ENCODE measurements at regions not wholly inside any gene's neighbourhood (a gene's known extent, or its start where the extent isn't known, plus 50 kb on each side); places are given as distances from the start of the nearest gene placed in this dataset.

GRCh38 chrX:42434458-42435166, 343.4 kb downstream of the PPP1R2C start:
- TF ChIP-seq ZFX (IDR thresholded peaks at IDR 0.05) = no peak
- TF ChIP-seq, protein P1, sequence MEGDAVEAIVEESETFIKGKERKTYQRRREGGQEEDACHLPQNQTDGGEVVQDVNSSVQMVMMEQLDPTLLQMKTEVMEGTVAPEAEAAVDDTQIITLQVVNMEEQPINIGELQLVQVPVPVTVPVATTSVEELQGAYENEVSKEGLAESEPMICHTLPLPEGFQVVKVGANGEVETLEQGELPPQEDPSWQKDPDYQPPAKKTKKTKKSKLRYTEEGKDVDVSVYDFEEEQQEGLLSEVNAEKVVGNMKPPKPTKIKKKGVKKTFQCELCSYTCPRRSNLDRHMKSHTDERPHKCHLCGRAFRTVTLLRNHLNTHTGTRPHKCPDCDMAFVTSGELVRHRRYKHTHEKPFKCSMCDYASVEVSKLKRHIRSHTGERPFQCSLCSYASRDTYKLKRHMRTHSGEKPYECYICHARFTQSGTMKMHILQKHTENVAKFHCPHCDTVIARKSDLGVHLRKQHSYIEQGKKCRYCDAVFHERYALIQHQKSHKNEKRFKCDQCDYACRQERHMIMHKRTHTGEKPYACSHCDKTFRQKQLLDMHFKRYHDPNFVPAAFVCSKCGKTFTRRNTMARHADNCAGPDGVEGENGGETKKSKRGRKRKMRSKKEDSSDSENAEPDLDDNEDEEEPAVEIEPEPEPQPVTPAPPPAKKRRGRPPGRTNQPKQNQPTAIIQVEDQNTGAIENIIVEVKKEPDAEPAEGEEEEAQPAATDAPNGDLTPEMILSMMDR (conservative IDR thresholded peaks at IDR 0.05) = no peak
- H3K27ac ChIP-seq = no peak overlapping the region

DNA sequence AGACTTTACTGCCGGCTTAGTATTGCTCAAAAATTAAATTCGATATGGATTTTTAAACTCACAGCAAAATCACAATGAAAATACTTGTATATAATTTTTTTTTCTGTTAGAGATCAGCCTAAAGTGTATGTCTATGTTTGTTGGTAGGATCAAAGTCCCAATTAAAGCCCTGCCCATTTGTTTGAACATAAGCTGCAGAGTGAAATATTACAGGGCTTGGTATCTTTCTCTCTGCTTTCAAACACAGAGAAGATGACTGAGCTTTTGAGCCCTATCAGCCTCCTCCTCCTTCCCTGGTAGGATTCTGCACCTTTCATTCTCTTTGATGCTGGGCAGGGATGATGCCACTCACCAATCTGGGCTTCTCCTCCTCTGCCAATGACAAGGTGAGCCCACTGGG, 345.4 kb downstream of the PPP1R2C start:
- TF ChIP-seq, protein P1 (conservative IDR thresholded peaks at IDR 0.05) = no peak
- TF ChIP-seq ZFX (IDR thresholded peaks at IDR 0.05) = no peak
- no peak overlapping the region for H3K27ac ChIP-seq

DNA sequence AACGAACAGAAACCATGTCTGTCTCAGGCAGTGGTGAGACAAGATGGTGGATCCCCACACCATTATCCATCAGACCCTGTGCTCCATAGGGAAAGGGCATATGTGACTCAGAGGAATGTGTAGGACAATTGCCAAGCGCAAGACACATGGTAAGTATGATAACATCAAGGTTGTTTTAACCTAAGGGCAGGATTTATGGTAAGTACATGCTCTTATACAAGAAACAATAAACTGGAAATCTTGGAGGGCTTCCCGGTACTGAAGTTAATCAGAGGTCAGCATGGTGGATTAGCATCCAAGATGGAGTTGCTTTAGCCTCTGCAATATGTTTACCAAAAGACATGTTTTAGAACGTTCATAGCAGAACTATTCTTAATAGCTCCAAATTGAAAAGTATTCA, 355.0 kb downstream of the PPP1R2C start:
- no peak for TF ChIP-seq ZFX (IDR thresholded peaks at IDR 0.05)
- TF ChIP-seq, protein P1 (conservative IDR thresholded peaks at IDR 0.05) = no peak
- no peak overlapping the region for H3K27ac ChIP-seq

DNA sequence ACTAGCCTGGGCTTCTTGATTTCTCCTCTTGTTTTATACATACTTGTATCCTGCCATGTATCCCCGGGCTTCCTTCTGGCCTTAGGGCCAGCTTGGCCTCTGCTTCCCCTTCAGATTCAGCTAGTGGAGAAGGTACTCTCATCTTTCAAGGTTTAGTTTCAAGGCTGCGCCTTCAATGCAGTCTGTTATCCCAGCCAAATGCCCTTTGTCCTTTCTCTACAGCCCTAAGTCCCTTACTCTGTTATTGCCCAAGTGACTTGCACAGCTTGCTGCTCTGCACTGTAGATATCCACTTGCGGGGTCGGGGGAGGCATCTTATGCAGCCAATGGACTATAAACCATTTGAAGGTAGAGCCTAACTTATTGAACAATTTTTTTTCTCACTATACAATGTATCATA, 357.5 kb downstream of the PPP1R2C start:
- no peak for TF ChIP-seq ZFX (IDR thresholded peaks at IDR 0.05)
- TF ChIP-seq, protein P1 (conservative IDR thresholded peaks at IDR 0.05) = no peak
- H3K27ac ChIP-seq = no peak overlapping the region

GRCh38 chrX:42415636-42416035, 362.3 kb downstream of the PPP1R2C start:
- TF ChIP-seq, protein P1 (conservative IDR thresholded peaks at IDR 0.05) = no peak
- TF ChIP-seq ZFX (IDR thresholded peaks at IDR 0.05) = no peak
- H3K27ac ChIP-seq = no peak overlapping the region

DNA sequence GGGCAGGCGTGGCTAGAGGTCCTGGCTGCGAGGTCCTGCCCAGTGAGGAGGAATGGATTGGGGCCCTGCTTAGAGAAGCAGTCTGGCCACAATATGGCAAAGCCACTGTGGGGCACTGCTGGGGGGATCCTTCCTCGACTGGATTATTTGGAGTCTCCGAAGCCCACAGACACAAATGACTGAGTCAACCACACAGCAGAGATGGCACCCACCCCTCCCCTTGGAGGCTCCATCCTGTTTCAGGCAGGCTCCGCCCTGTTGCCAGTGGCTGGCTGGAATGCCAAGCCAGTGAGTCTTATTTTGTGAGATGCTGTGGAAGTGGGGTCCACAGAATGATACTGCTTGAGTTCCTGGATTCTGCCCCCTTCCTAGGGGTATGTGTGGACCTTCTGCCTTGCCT, 363.9 kb downstream of the PPP1R2C start:
- TF ChIP-seq, protein P1 (conservative IDR thresholded peaks at IDR 0.05) = no peak
- TF ChIP-seq ZFX (IDR thresholded peaks at IDR 0.05) = no peak
- H3K27ac ChIP-seq = no peak overlapping the region

DNA sequence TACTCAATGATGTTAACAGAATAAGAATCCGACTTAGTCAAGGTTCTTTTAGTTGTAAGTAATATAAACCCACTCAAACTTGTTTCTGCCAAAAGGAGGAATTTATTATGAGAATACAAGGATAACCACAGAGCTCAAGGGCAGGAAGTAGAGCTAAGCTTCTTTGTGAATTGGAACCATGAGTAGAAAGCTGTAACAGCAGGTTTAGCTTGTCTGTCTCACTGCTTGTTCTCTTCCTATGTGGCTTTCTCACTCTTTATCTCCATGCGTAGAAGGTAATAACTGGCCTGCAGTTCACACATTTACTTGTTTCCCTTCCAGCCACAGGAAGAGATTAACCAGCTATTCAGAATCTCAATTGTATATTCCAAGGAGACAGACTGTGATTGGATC, 378.3 kb downstream of the PPP1R2C start:
- no peak overlapping the region for H3K27ac ChIP-seq
- TF ChIP-seq, protein P1 (conservative IDR thresholded peaks at IDR 0.05) = no peak
- TF ChIP-seq ZFX (IDR thresholded peaks at IDR 0.05) = no peak

Measured in C4-2B (cell line).